ENCODE measurements at regions not wholly inside any gene's neighbourhood (a gene's known extent, or its start where the extent isn't known, plus 50 kb on each side); places are given as distances from the start of the nearest gene placed in this dataset.
"Not testable (repeated sequence)": the region's sequence is repeated elsewhere in the genome, so short reads cannot be mapped to it uniquely, and the experiment has no call there.

DNA sequence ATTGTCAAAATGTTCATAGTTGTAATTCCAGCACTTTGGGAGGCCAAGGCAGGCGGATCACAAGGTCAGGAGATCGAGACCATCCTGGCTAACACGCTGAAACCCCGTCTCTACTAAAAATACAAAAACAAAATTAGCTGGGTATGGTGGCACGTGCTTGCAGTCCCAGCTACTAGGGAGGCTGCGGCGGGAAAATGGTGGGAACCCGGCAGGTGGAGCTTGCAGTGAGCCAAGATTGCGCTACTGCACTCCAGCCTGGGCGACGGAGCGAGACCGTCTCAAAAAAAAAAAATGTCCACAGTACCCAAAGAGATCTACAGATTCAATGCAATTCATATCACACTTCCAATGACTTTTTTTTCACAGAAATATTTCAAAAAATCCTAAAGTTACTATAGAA, 1610.3 kb upstream of the FLRT2 start:
- TF ChIP-seq, protein P1, sequence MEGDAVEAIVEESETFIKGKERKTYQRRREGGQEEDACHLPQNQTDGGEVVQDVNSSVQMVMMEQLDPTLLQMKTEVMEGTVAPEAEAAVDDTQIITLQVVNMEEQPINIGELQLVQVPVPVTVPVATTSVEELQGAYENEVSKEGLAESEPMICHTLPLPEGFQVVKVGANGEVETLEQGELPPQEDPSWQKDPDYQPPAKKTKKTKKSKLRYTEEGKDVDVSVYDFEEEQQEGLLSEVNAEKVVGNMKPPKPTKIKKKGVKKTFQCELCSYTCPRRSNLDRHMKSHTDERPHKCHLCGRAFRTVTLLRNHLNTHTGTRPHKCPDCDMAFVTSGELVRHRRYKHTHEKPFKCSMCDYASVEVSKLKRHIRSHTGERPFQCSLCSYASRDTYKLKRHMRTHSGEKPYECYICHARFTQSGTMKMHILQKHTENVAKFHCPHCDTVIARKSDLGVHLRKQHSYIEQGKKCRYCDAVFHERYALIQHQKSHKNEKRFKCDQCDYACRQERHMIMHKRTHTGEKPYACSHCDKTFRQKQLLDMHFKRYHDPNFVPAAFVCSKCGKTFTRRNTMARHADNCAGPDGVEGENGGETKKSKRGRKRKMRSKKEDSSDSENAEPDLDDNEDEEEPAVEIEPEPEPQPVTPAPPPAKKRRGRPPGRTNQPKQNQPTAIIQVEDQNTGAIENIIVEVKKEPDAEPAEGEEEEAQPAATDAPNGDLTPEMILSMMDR (IDR thresholded peaks at IDR 0.05; ENCODE audit: low read length), result not testable (repeated sequence)
- TF ChIP-seq EZH2 (IDR thresholded peaks at IDR 0.05; ENCODE audit: borderline replicate concordance, low read length), result not testable (repeated sequence)
